ENCODE measurements at regions not wholly inside any gene's neighbourhood (a gene's known extent, or its start where the extent isn't known, plus 50 kb on each side); places are given as distances from the start of the nearest gene placed in this dataset. TPM values are rescaled to one million over a fixed set of nuclear protein-coding genes. Genes with fewer than 3 reads are reported as not detected.
"Not testable (repeated sequence)": the region's sequence is repeated elsewhere in the genome, so short reads cannot be mapped to it uniquely, and the experiment has no call there.

GRCh38 chrX:90765482-90765881 lies 669.2 kb upstream of the PABPC5 start:
- H2BK15ac ChIP-seq (ENCODE audit: low read length); H3K27me3 ChIP-seq (ENCODE audit: control insufficient read depth in 3 of 3, insufficient read depth in 3 of 3, low read depth in 1 of 3, low read length in 3 of 3); H3K9me3 ChIP-seq (replicated peaks in 1 of 2; ENCODE audit: control insufficient read depth in 2 of 2, insufficient read depth in 1 of 2, low read depth in 1 of 2, low read length in 2 of 2); H4K91ac ChIP-seq (ENCODE audit: low read depth, low read length, poor library complexity); H3K4me1 ChIP-seq (ENCODE audit: control insufficient read depth in 2 of 2, insufficient read depth in 1 of 2, low read depth in 1 of 2, low read length in 2 of 2); H2BK5ac ChIP-seq (ENCODE audit: low read length); H3K4ac ChIP-seq (ENCODE audit: low read length); H3K27ac ChIP-seq (replicated peaks; ENCODE audit: low read length); H3K4me3 ChIP-seq (ENCODE audit: low read length in 2 of 2); H4K8ac ChIP-seq (ENCODE audit: low read depth, low read length); H3K9ac ChIP-seq (ENCODE audit: low read depth, low read length, poor library complexity); H3K18ac ChIP-seq (ENCODE audit: low read length); H3K4me2 ChIP-seq (ENCODE audit: insufficient read depth, low read length, poor library complexity, severe bottlenecking); DNase-seq (ENCODE audit: low spot score); H3K14ac ChIP-seq (ENCODE audit: low read length); H2AK5ac ChIP-seq (ENCODE audit: low read depth, low read length); H3K36me3 ChIP-seq (replicated peaks in 1 of 2; ENCODE audit: control insufficient read depth in 2 of 2, insufficient read depth in 2 of 2, low read length in 2 of 2); H2AFZ ChIP-seq (ENCODE audit: low read length); H2BK120ac ChIP-seq (ENCODE audit: low read depth, low read length); H3K79me1 ChIP-seq (ENCODE audit: low read depth, low read length); H2BK12ac ChIP-seq (ENCODE audit: low read length); H3K23ac ChIP-seq (ENCODE audit: low read depth, low read length, poor library complexity): not testable (repeated sequence)
- WGBS, 2 donors (ENCODE audit: extremely low coverage in 2 of 2, insufficient read length in 2 of 2, insufficient replicate concordance in 1 of 2): no CpG with 5 or more reads among the region's 15 CpGs

GRCh38 chrX:90780286-90780789 lies 654.3 kb upstream of the PABPC5 start:
- H3K4me1 ChIP-seq (ENCODE audit: control insufficient read depth in 2 of 2, insufficient read depth in 1 of 2, low read depth in 1 of 2, low read length in 2 of 2); H3K4ac ChIP-seq (ENCODE audit: low read length); H3K9ac ChIP-seq (ENCODE audit: low read depth, low read length, poor library complexity); H3K27me3 ChIP-seq (ENCODE audit: control insufficient read depth in 3 of 3, insufficient read depth in 3 of 3, low read depth in 1 of 3, low read length in 3 of 3); H3K36me3 ChIP-seq (replicated peaks in 1 of 2; ENCODE audit: control insufficient read depth in 2 of 2, insufficient read depth in 2 of 2, low read length in 2 of 2); H3K79me1 ChIP-seq (ENCODE audit: low read depth, low read length); H4K91ac ChIP-seq (ENCODE audit: low read depth, low read length, poor library complexity); H2AFZ ChIP-seq (ENCODE audit: low read length); H2BK120ac ChIP-seq (ENCODE audit: low read depth, low read length); H2BK12ac ChIP-seq (ENCODE audit: low read length); H3K18ac ChIP-seq (ENCODE audit: low read length); H3K4me3 ChIP-seq (ENCODE audit: low read length in 2 of 2); H2BK5ac ChIP-seq (ENCODE audit: low read length); H3K14ac ChIP-seq (ENCODE audit: low read length); H3K27ac ChIP-seq (replicated peaks; ENCODE audit: low read length); H3K9me3 ChIP-seq (replicated peaks in 1 of 2; ENCODE audit: control insufficient read depth in 2 of 2, insufficient read depth in 1 of 2, low read depth in 1 of 2, low read length in 2 of 2); H3K23ac ChIP-seq (ENCODE audit: low read depth, low read length, poor library complexity); DNase-seq (ENCODE audit: low spot score); H2AK5ac ChIP-seq (ENCODE audit: low read depth, low read length); H3K4me2 ChIP-seq (ENCODE audit: insufficient read depth, low read length, poor library complexity, severe bottlenecking); H4K8ac ChIP-seq (ENCODE audit: low read depth, low read length); H2BK15ac ChIP-seq (ENCODE audit: low read length): not testable (repeated sequence)
- WGBS, 2 donors (ENCODE audit: extremely low coverage in 2 of 2, insufficient read length in 2 of 2, insufficient replicate concordance in 1 of 2): no CpG with 5 or more reads among the region's 1 CpG

Small RNAs in the stretch of these regions (small RNA-seq; reads per million reads assigned to genes)
- gene RNU6-555P (ENCODE audit: insufficient read depth): not detected
